ENCODE measurements at regions not wholly inside any gene's neighbourhood (a gene's known extent, or its start where the extent isn't known, plus 50 kb on each side); places are given as distances from the start of the nearest gene placed in this dataset.
"Not testable (repeated sequence)": the region's sequence is repeated elsewhere in the genome, so short reads cannot be mapped to it uniquely, and the experiment has no call there.

DNA sequence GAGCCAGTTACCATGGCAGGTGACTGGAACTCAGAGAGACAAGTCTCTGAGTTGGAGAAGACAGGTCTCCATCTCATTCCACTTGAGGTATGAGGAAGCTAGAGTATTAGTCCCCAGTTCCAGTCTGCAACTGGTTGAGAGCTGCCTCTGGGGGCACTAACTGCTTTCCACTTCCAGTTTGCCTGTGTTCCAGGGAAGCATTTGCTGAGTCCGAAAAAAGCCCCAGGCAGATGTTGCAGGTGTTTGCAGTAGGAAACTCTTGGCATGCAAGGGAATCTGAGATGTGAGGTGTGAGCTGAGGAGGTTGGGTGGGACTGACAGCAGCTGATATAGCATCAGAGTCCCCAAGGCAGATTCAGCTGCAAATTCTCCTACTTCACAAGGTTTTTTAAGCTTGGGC is 272.2 kb upstream of the CASK start:
- no peaks in the 10 kb centered on the region for H3K36me3 Mint-ChIP-seq
- H3K27me3 Mint-ChIP-seq: no peaks in the 10 kb centered on the region
- no peak overlapping the region for H3K27ac Mint-ChIP-seq
- no peak overlapping the region for H3K4me3 Mint-ChIP-seq
- no peak for DNase-seq (ENCODE audit: extremely low spot score, unreplicated experiment)
- H3K4me1 Mint-ChIP-seq (ENCODE audit: unreplicated experiment): no peaks in the 10 kb centered on the region
- TF ChIP-seq CTCF (conservative IDR thresholded peaks at IDR 0.05): no peak
- no peaks in the 10 kb centered on the region for H3K9me3 Mint-ChIP-seq

DNA sequence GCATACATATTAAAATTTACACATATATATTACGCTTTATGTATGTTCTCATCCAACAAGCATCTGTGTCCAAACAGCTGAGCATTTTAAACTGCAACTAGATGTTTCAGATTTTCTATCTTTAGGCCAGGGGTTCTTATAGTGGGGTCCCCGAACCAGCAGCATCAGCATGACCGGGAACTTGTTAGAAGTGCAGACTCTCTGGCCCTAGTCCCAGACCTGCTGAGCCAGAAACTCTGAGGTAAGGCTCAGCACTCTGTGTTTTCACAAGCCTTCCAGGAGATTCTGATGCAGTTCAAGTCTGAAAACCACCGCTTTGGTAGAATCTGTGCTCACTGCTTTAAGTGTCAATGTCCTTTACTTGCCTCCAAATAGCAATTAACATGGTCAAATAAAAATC is 266.2 kb upstream of the CASK start:
- no peak overlapping the region for H3K4me3 Mint-ChIP-seq
- no peaks in the 10 kb centered on the region for H3K36me3 Mint-ChIP-seq
- DNase-seq (ENCODE audit: extremely low spot score, unreplicated experiment): no peak
- no peaks in the 10 kb centered on the region for H3K9me3 Mint-ChIP-seq
- H3K27me3 Mint-ChIP-seq: no peaks in the 10 kb centered on the region
- no peak overlapping the region for H3K27ac Mint-ChIP-seq
- no peak for TF ChIP-seq CTCF (conservative IDR thresholded peaks at IDR 0.05)
- no peaks in the 10 kb centered on the region for H3K4me1 Mint-ChIP-seq (ENCODE audit: unreplicated experiment)

GRCh38 chrX:42188730-42189129 is 265.4 kb upstream of the CASK start:
- H3K36me3 Mint-ChIP-seq: no peaks in the 10 kb centered on the region
- no peak for DNase-seq (ENCODE audit: extremely low spot score, unreplicated experiment)
- H3K9me3 Mint-ChIP-seq: no peaks in the 10 kb centered on the region
- no peaks in the 10 kb centered on the region for H3K27me3 Mint-ChIP-seq
- H3K27ac Mint-ChIP-seq: no peak overlapping the region
- H3K4me1 Mint-ChIP-seq (ENCODE audit: unreplicated experiment): no peaks in the 10 kb centered on the region
- no peak for TF ChIP-seq CTCF (conservative IDR thresholded peaks at IDR 0.05)
- no peak overlapping the region for H3K4me3 Mint-ChIP-seq

DNA sequence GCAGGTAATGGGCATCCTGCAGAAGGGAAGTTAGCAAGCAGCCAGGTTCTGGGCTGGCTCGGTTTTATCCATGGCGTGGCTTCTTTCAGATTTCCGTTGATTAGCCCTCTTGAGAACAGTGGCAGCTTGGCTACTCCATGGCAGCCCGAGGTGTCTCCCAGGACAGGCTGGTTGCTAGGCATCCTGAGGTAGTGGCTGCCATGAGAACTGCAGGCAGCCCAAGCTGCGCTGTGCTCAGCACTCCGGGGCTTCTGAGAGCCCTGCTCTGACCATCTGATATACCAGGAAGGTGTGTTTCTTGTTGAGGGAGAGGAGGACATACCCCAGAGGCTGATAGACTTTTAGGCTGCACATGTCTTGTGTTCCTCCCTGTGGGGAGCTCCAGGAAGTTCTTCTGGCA is 253.4 kb upstream of the CASK start:
- peak; percentile 28 for TF ChIP-seq CTCF (conservative IDR thresholded peaks at IDR 0.05)
- DNase-seq (ENCODE audit: extremely low spot score, unreplicated experiment): no peak
- Mint-ChIP-seq H3K27ac (no peak overlapping the region), H3K9me3 (no peaks in the 10 kb centered on the region), H3K27me3 (no peaks in the 10 kb centered on the region), H3K4me3 (no peak overlapping the region), H3K4me1 (ENCODE audit: unreplicated experiment) (no peaks in the 10 kb centered on the region), H3K36me3 (no peaks in the 10 kb centered on the region)

DNA sequence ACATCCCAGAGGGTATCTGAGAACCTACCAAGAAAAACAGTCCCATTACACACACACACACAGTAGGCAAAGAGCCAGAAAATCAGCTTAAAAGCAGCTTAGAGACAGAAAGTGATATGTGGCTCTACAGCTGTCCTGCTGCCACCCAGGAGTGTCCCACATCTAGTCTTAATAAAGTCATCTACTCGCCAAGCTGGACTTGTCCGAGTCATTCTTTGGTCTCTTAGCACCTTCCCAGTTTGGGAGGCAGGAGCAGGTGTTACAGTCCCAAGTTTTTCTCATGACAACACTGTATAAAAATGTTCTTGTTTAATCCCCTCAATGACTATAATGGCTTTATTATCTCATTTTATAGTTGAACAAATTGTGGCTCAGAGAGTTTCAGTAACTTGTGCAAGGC is 252.5 kb upstream of the CASK start:
- Mint-ChIP-seq H3K4me3 (no peak overlapping the region), H3K36me3 (no peaks in the 10 kb centered on the region), H3K9me3 (no peaks in the 10 kb centered on the region), H3K27ac (no peak overlapping the region), H3K27me3 (no peaks in the 10 kb centered on the region), H3K4me1 (ENCODE audit: unreplicated experiment) (no peaks in the 10 kb centered on the region)
- no peak for TF ChIP-seq CTCF (conservative IDR thresholded peaks at IDR 0.05)
- no peak for DNase-seq (ENCODE audit: extremely low spot score, unreplicated experiment)

- DNase-seq (ENCODE audit: extremely low spot score, unreplicated experiment); H3K4me1 Mint-ChIP-seq (ENCODE audit: unreplicated experiment); H3K9me3 Mint-ChIP-seq; H3K36me3 Mint-ChIP-seq; H3K4me3 Mint-ChIP-seq; H3K27me3 Mint-ChIP-seq; H3K27ac Mint-ChIP-seq: not testable (repeated sequence)
These were observed 234.6 kb upstream of the CASK start for GRCh38 chrX:42157923-42158322.

Measured in type B pancreatic cell (in vitro differentiated cells).